Thyroid gland (tissue), 4 donors: ENCODE measurements at regions not wholly inside any gene's neighbourhood (a gene's known extent, or its start where the extent isn't known, plus 50 kb on each side); places are given as distances from the start of the nearest gene placed in this dataset.

Experiments used
- CTCF ChIP-seq, 6 experiments: fragments of 200-600 bp in 3 of 6; fragments of 450-650 bp in 3 of 6; sonication (generic) in 3 of 6; IDR thresholded peaks; one replicate each; pipeline ENCODE4 v1.5.1; 2016 to 2019; ENCODE audit warnings: antibody characterized with exemption in 6 of 6, mild to moderate bottlenecking in 2 of 6, inconsistent platforms in 1 of 6, moderate library complexity in 1 of 6
- POLR2A ChIP-seq, 2 donors: fragments of 450-650 bp; IDR thresholded peaks; one replicate each; pipeline ENCODE4 v1.6.1; 2017; ENCODE audit warnings: antibody characterized with exemption in 2 of 2, mild to moderate bottlenecking in 2 of 2, moderate library complexity in 1 of 2

GRCh38 chr18:51559902-51560287 is 362.4 kb upstream of the MEX3C start:
- TF ChIP-seq CTCF (IDR thresholded peaks at IDR 0.05) (peak in 2 of 6 experiments; percentile 5 to 20), POLR2A (IDR thresholded peaks at IDR 0.05) (no peak)
